Cardiac septum (tissue), 1 donor: ENCODE measurements at regions not wholly inside any gene's neighbourhood (a gene's known extent, or its start where the extent isn't known, plus 50 kb on each side); places are given as distances from the start of the nearest gene placed in this dataset.

Experiments
- DNase-seq: peaks from one replicate; pipeline ENCODE4 v3.0.0-alpha.2; 2020; ENCODE audit warnings: low spot score
- intact Hi-C: fragments of 100-400 bp; cut with DNase I; formaldehyde crosslinking; loops from one replicate; pipeline ENCODE4 v1.14.0; 2022
- donor health status: DM: no; HTN: no; CAD: no.

- DNase-seq: no peak
- intact Hi-C loops: no loop called here
Measured at GRCh38 chr10:85148693-85149640, 820.6 kb downstream of the CCSER2 start.

GRCh38 chr10:85149766-85150165 lies 821.4 kb downstream of the CCSER2 start:
- DNase-seq: no peak
- intact Hi-C loops: no loop called here

GRCh38 chr10:85151506-85151905 lies 823.1 kb downstream of the CCSER2 start:
- intact Hi-C loops: no loop called here
- DNase-seq: no peak

GRCh38 chr10:85152496-85152895 lies 824.1 kb downstream of the CCSER2 start:
- no peak for DNase-seq
- intact Hi-C loops: no loop called here

- intact Hi-C loops: no loop called here
- DNase-seq: no peak
Measured at GRCh38 chr10:85152911-85153310, 824.5 kb downstream of the CCSER2 start.

GRCh38 chr10:85157206-85157605 lies 828.8 kb downstream of the CCSER2 start:
- no peak for DNase-seq
- intact Hi-C loops: no loop called here

GRCh38 chr10:85168243-85168642 lies 839.9 kb downstream of the CCSER2 start:
- no peak for DNase-seq

GRCh38 chr10:85170026-85170425 lies 841.6 kb downstream of the CCSER2 start:
- intact Hi-C loops: no loop called here
- no peak for DNase-seq

More at GRCh38 chr10:85168243-85168642, 839.9 kb downstream of the CCSER2 start:
- intact Hi-C loops: no loop called here

GRCh38 chr10:85175635-85176034 lies 847.2 kb downstream of the CCSER2 start:
- no peak for DNase-seq
- intact Hi-C loops: no loop called here

- intact Hi-C loops: no loop called here
- DNase-seq: no peak
Measured at GRCh38 chr10:85177767-85178166, 849.4 kb downstream of the CCSER2 start.

GRCh38 chr10:85187047-85187446 lies 858.7 kb downstream of the CCSER2 start:
- intact Hi-C loops: no loop called here
- no peak for DNase-seq

GRCh38 chr10:85188770-85189484 lies 860.5 kb downstream of the CCSER2 start:
- intact Hi-C loops: no loop called here
- DNase-seq: no peak

GRCh38 chr10:85193796-85194195 lies 865.4 kb downstream of the CCSER2 start:
- intact Hi-C loops: no loop called here
- DNase-seq: no peak

- intact Hi-C loops: no loop called here
- DNase-seq: no peak
Measured at GRCh38 chr10:85194706-85195105, 866.3 kb downstream of the CCSER2 start.

- intact Hi-C loops: no loop called here
- no peak for DNase-seq
Measured at GRCh38 chr10:85195596-85195995, 867.2 kb downstream of the CCSER2 start.

GRCh38 chr10:85204814-85205213 lies 876.4 kb downstream of the CCSER2 start:
- intact Hi-C loops: no loop called here
- no peak for DNase-seq

GRCh38 chr10:85212526-85212925 lies 884.1 kb downstream of the CCSER2 start:
- intact Hi-C loops: no loop called here
- DNase-seq: no peak

GRCh38 chr10:85213493-85213892 lies 885.1 kb downstream of the CCSER2 start:
- no peak for DNase-seq
- intact Hi-C loops: no loop called here

- intact Hi-C loops: no loop called here
- DNase-seq: no peak
Measured at GRCh38 chr10:85222300-85222699, 893.9 kb downstream of the CCSER2 start.

- intact Hi-C loops: no loop called here
- DNase-seq: no peak
Measured at GRCh38 chr10:85224366-85224940, 896.1 kb downstream of the CCSER2 start.
